Activated CD4-positive, alpha-beta T cell treated with anti-CD3 and anti-CD28 coated beads, Interleukin-2, amount 10 ng/mL, durations not matched to agents 24 days and 14 days (primary cell): ENCODE measurements at regions not wholly inside any gene's neighbourhood (a gene's known extent, or its start where the extent isn't known, plus 50 kb on each side); places are given as distances from the start of the nearest gene placed in this dataset.
A peak's percentile ranks its signal among the peaks of the same experiment; 100 is the strongest.

ENCODE experiments used
- DNase-seq: peaks from one replicate; pipeline ENCODE4 v3.0.0; 2022
- H3K27ac Mint-ChIP-seq: one replicate; pipeline ENCODE4 v1.8.0; 2022; ENCODE audit warnings: mild to moderate bottlenecking, mixed read lengths
- H3K27me3 Mint-ChIP-seq: one replicate; pipeline ENCODE4 v1.8.0; 2022; ENCODE audit warnings: mixed read lengths
- H3K36me3 Mint-ChIP-seq: one replicate; pipeline ENCODE4 v1.8.0; 2022; ENCODE audit warnings: low read depth, mild to moderate bottlenecking, mixed read lengths
- H3K4me1 Mint-ChIP-seq: one replicate; pipeline ENCODE4 v1.8.0; 2021; ENCODE audit warnings: mixed read lengths
- H3K4me3 Mint-ChIP-seq: one replicate; pipeline ENCODE4 v1.8.0; 2022; ENCODE audit warnings: mild to moderate bottlenecking, moderate library complexity, mixed read lengths
- H3K9me3 Mint-ChIP-seq: one replicate; pipeline ENCODE4 v1.8.0; 2021; ENCODE audit warnings: mixed read lengths
- intact Hi-C: fragments of 100-400 bp; cut with micrococcal nuclease; formaldehyde crosslinking; loops from one replicate; pipeline ENCODE4 v1.15.1; 2023

DNA sequence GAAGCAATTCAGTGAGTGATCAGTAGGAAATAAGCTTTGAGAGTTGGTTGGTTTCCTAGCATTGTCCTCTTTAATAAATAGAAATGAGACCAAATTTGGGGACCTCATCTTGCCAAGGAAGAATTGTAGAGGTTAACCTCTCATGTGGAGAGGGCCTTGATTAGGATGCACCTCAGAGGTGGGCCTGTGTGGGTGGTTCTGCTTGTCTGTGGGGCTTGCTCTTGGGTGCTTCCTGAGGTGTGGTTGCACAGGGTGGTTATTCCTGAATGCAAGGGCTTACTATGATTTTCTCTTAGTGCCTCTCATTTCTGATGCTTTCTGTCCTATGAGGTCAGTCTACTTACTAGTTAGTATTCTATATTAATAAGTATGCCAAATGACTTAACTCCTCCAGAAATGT, 89.6 kb upstream of the MGAT5 start:
- H3K36me3 Mint-ChIP-seq: peaks cover 1% of the 10 kb centered on the region
- no peak for DNase-seq
- intact Hi-C loops: no loop called here
- no peaks in the 10 kb centered on the region for H3K27me3 Mint-ChIP-seq
- peaks cover 30% of the 10 kb centered on the region for H3K4me1 Mint-ChIP-seq
- H3K4me3 Mint-ChIP-seq: no peak overlapping the region
- H3K9me3 Mint-ChIP-seq: no peaks in the 10 kb centered on the region
- H3K27ac Mint-ChIP-seq: no peak overlapping the region

DNA sequence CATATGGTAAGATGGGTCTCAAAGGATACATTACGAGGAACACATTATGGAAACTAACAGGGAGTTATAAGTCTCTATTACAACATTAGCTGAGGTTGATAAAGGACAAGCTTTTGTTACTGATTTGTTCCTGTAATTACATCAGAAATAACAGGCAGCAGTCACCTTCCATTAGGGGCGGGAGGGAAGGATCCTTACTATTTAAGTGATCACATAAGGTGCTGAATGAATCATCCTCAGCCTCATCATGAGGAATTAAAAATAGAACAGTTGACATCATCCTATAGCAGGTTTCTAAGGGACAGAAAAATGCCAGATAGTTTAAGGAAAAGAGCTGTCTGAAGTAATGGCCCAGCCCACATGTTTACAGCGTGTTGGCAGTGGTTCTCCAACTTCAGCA, 86.9 kb upstream of the MGAT5 start:
- DNase-seq: no peak
- intact Hi-C loops: no loop called here
- H3K4me1 Mint-ChIP-seq: peaks cover 22% of the 10 kb centered on the region
- H3K27me3 Mint-ChIP-seq: no peaks in the 10 kb centered on the region
- peaks cover 1% of the 10 kb centered on the region for H3K36me3 Mint-ChIP-seq
- H3K27ac Mint-ChIP-seq: no peak overlapping the region
- H3K9me3 Mint-ChIP-seq: no peaks in the 10 kb centered on the region
- no peak overlapping the region for H3K4me3 Mint-ChIP-seq

DNA sequence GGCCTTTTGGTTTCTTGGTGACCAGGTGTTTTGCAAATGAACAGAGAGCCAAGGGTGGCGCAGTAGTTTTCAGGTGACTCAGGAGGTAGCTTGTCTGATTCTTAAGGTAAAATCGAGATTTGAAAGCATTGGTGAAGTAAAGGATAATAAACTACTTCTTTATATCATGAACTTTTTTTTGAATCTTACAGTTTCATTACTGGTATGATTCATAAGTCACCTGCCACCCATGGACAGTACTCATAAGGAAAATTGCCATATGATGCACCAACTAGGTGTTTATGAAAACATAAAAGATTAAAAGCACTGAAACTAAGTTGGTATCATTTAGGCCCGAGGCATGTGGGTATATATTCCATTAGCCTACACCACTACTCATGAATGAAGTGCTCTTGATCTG, 84.1 kb upstream of the MGAT5 start:
- Mint-ChIP-seq H3K36me3 (peaks cover 1% of the 10 kb centered on the region), H3K4me1 (peaks cover 12% of the 10 kb centered on the region), H3K27ac (no peak overlapping the region), H3K4me3 (no peak overlapping the region), H3K9me3 (no peaks in the 10 kb centered on the region), H3K27me3 (no peaks in the 10 kb centered on the region)
- DNase-seq: no peak
- intact Hi-C loops: loop anchor here (1.0 to 5.0 kb wide), 5 partner anchors 32 to 81 kb away; no protein-coding TSS in a partner anchor

DNA sequence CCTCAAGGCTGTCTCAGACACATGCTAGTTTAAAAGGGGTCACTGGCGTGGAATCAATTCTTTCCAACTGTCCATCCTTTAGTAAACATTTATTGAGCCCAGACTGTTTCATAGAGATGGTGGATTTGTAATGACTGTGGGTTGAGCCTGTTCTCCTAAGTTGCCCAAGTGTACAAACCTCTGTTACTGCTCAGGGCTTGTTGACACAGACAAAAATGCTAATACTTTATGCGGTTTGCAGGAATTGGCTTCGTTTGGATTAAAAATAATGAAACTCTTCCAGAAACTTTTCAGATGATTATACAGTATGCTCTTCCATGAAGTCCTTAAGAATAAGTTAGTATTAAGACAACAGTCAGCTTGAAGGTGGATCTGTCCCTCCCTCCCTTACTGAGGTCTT, 83.6 kb upstream of the MGAT5 start:
- Mint-ChIP-seq H3K27me3 (no peaks in the 10 kb centered on the region), H3K4me1 (peaks cover 12% of the 10 kb centered on the region)

DNA sequence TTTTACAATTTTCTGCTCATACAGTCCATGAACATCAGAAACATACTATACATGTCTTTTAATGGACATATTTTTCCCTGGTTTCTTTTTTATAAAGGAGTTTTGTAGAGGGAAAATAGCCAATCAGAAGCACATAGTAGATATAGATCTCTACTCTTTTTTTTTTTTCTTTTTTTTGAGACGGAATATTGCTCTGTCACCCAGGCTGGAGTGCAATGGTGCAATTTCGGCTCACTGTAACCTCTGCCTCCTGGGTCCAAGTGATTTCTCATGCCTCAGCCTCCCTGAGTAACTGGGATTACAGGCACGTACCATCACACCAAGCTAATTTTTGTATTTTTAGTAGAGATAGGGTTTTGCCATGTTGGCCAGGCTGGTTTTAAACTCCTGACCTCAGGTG, 83.2 kb upstream of the MGAT5 start:
- intact Hi-C loops: loop anchor here (1.0 to 5.0 kb wide), 5 partner anchors 33 to 80 kb away; no protein-coding TSS in a partner anchor
- H3K4me3 Mint-ChIP-seq: no peak overlapping the region
- DNase-seq: no peak
- H3K9me3 Mint-ChIP-seq: no peaks in the 10 kb centered on the region
- H3K4me1 Mint-ChIP-seq: peaks cover 14% of the 10 kb centered on the region
- H3K36me3 Mint-ChIP-seq: peaks cover 1% of the 10 kb centered on the region
- H3K27ac Mint-ChIP-seq: peak overlapping the region; percentile 20
- H3K27me3 Mint-ChIP-seq: no peaks in the 10 kb centered on the region

More for the DNA sequence above, 83.6 kb upstream of the MGAT5 start:
- H3K36me3 Mint-ChIP-seq: peaks cover 1% of the 10 kb centered on the region
- intact Hi-C loops: loop anchor here (1.0 to 5.0 kb wide), 5 partner anchors 33 to 81 kb away; no protein-coding TSS in a partner anchor
- H3K9me3 Mint-ChIP-seq: no peaks in the 10 kb centered on the region
- H3K4me3 Mint-ChIP-seq: no peak overlapping the region
- DNase-seq: no peak
- H3K27ac Mint-ChIP-seq: peak overlapping the region; percentile 20

DNA sequence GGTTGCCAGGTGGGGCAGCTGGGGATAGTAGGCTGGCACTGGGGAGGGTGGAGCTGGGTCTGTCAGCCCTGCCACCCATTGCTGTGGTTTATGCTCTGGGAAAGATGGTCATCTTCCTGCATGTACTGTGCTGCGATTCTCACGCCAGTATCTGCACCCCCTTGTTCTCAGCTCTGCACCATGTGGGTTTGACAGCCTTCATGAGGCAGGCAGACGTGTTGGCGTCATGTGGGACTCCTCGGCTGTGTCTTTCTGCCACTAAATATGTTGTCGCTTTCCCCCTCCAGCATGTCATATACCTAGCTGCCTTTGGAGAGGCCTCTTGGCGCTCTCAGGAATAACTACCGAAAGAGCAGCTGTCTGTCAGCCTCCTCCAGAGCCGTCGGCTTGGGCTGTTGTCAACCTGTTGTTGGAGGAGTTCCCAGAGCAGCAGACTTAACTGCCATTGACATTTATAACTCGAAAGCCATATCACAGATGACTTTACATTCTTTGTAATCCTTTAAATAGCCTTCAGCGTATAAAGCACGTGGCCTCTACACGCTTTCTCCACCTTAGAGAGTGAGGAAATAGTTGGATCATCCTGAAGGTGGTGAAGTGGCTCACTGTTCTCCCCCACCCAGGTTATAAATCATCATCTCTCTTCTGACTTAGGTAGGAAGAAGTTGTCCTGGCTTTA, 80.4 kb upstream of the MGAT5 start:
- Mint-ChIP-seq H3K9me3 (no peaks in the 10 kb centered on the region), H3K36me3 (no peaks in the 10 kb centered on the region), H3K27ac (no peak overlapping the region), H3K27me3 (no peaks in the 10 kb centered on the region), H3K4me1 (peaks cover 15% of the 10 kb centered on the region), H3K4me3 (no peak overlapping the region)
- DNase-seq: no peak
- intact Hi-C loops: loop anchor here (5.0 kb wide), 1 partner anchor 36 kb away; no protein-coding TSS in a partner anchor

DNA sequence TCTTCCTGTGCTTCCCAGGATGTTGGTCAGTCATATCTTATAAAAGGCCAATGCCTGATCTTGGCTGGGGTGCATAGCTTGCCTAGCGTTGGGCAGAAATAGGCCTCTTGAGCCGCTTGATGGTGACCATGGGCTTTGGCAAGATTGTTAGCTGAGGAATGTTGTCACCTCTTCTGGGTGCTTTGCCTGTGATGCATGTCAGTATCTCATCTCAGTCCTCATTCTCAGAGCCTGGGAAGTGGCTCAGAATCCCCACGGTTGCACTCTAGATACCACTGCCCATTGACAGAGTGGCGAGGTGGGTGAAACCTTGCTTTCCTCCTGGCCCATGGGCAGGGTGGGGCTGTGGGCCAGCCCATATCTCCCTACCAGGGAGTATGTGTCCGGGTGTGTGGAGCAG, 79.2 kb upstream of the MGAT5 start:
- no peaks in the 10 kb centered on the region for H3K27me3 Mint-ChIP-seq
- no peak for DNase-seq
- H3K36me3 Mint-ChIP-seq: no peaks in the 10 kb centered on the region
- intact Hi-C loops: loop anchor here (5.0 kb wide), 1 partner anchor 37 kb away; no protein-coding TSS in a partner anchor
- no peaks in the 10 kb centered on the region for H3K9me3 Mint-ChIP-seq
- no peak overlapping the region for H3K4me3 Mint-ChIP-seq
- peaks cover 18% of the 10 kb centered on the region for H3K4me1 Mint-ChIP-seq
- no peak overlapping the region for H3K27ac Mint-ChIP-seq

DNA sequence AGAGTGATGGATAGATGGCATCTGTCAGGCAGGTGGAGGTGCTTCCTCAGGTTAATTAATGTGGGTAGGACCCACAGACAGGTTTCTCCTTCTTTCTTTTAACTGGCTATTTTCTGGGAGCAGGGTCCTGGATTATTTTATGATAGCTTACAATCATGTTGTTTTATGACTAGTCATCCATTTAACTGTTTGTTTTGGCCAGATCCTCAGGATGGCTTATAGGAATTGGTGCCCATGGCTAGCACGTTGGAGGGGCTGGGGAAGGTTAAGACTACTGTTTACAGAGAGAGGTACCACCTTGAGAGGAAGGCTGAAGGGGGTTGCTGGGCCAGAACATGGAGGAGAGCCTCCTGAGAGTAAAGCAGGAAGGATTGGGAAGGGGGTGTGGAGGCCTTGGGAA, 78.0 kb upstream of the MGAT5 start:
- no peak for DNase-seq
- intact Hi-C loops: no loop called here
- Mint-ChIP-seq H3K27me3 (no peaks in the 10 kb centered on the region), H3K36me3 (no peaks in the 10 kb centered on the region), H3K4me3 (no peak overlapping the region), H3K27ac (no peak overlapping the region), H3K4me1 (peaks cover 19% of the 10 kb centered on the region), H3K9me3 (no peaks in the 10 kb centered on the region)

DNA sequence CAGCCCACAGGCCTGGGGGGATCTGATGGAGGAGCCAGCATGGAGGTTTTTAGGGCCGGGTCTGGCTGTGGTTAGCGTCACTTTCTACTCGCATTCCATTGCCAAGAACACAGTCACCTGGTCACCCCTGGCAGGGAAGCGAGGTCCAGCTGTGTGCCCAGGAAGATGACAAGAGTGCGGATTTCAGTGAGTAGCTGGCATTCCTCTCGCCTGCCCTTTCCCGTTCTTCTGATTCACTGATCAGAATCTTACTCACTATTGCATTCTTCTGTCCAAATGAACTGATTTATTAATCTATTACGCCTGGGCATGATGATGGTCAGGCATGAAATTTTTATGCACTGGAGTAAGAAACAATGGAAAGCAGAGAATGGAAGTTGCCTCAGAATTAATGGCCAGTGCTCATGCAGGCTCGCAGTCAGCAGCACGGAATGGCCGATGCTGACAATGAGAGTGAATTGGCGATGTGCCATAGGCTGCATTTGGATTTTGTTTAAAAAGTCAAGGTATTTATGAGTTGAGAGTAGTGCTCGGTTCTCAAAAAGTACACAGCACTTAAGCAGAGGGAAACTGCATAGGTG, 76.4 kb upstream of the MGAT5 start:
- Mint-ChIP-seq H3K4me1 (peaks cover 32% of the 10 kb centered on the region), H3K36me3 (no peaks in the 10 kb centered on the region), H3K4me3 (no peak overlapping the region), H3K27ac (peak overlapping the region; percentile 6), H3K27me3 (no peaks in the 10 kb centered on the region), H3K9me3 (no peaks in the 10 kb centered on the region)
- no peak for DNase-seq
- intact Hi-C loops: no loop called here

DNA sequence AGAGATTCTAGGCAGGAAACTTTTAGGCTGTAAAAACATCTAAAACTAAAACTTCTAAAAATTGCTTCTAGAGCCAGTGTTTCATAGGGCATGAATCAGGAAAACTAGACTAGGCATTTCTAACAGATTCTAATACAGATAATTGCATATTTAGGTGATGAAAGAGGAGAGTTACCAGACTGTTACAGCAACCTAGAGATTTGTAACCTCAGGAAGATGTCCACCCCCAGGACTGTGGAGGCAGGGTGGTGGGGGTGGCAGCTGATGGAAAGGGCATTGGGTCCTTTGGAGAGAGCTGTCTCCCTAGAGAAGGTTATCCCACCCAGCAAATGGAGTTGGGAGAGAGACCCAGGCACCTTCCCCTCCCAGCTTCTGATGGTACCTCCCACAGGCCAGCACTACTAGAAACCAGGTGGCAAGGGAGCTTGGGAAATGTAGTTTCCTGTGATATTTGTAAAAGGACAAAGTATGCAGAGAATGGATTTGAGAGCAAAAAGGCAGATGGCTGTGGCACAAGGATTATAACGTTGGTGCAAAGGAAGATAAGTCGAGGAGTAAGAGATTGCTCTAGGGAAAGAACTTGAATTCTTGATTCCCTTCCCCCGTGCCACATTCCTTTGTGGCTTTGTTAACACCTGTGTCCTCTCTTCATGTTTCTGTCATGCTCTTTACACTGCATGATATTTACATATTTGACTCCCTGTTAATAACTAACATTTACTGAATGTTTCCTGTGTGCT, 75.6 kb upstream of the MGAT5 start:
- H3K9me3 Mint-ChIP-seq: no peaks in the 10 kb centered on the region
- intact Hi-C loops: no loop called here

DNA sequence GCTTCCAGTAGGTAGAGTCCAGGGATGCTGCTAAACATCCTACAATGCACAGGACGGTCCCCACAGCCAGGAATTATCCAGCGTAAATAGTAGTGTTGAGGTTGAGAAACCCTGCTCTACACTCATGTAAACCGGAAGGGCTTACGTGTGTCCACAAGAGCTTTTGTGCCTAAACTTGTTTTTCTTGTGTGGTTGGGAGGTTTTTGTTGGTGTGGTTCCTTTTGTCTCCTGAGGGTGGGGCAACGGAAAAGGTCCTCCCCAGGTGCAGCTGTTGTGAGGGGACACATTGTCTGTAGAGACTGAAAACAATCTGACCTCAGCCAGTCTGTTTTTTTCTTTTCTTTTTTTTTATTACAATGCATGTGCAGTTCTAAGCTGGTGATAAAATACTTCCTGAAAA, 72.7 kb upstream of the MGAT5 start:
- H3K36me3 Mint-ChIP-seq: peaks cover 11% of the 10 kb centered on the region
- H3K4me1 Mint-ChIP-seq: peaks cover 28% of the 10 kb centered on the region
- peak overlapping the region; percentile 17 for H3K27ac Mint-ChIP-seq
- peak; percentile 84 for DNase-seq
- no peaks in the 10 kb centered on the region for H3K9me3 Mint-ChIP-seq
- intact Hi-C loops: no loop called here
- H3K4me3 Mint-ChIP-seq: no peak overlapping the region
- H3K27me3 Mint-ChIP-seq: no peaks in the 10 kb centered on the region

More for the DNA sequence above, 75.6 kb upstream of the MGAT5 start:
- Mint-ChIP-seq H3K36me3 (no peaks in the 10 kb centered on the region), H3K4me3 (no peak overlapping the region), H3K4me1 (peaks cover 32% of the 10 kb centered on the region), H3K27ac (no peak overlapping the region), H3K27me3 (no peaks in the 10 kb centered on the region)
- DNase-seq: no peak

DNA sequence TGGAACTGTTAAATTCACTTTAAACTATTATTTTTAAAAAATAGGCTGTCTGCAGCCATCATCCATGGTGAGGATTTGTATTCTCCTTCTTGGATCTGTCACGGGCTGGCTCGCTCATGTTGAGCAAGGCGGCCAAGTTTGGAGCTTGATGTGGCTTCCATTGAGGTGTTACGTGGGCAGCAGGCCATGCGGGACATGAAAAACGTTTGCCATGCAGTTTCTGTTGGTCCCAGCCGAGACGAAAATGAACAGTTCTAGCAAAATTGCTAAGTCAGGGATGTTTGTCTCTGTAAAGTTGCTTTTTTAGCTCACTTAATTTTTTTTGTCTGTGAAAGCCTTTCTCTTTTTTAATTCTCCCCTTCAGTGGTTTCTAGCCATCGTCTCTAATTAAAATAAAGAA, 70.2 kb upstream of the MGAT5 start:
- H3K36me3 Mint-ChIP-seq: peaks cover 11% of the 10 kb centered on the region
- H3K4me3 Mint-ChIP-seq: no peak overlapping the region
- H3K9me3 Mint-ChIP-seq: no peaks in the 10 kb centered on the region
- DNase-seq: no peak
- no peak overlapping the region for H3K27ac Mint-ChIP-seq
- H3K4me1 Mint-ChIP-seq: peaks cover 25% of the 10 kb centered on the region
- H3K27me3 Mint-ChIP-seq: no peaks in the 10 kb centered on the region
- intact Hi-C loops: no loop called here

DNA sequence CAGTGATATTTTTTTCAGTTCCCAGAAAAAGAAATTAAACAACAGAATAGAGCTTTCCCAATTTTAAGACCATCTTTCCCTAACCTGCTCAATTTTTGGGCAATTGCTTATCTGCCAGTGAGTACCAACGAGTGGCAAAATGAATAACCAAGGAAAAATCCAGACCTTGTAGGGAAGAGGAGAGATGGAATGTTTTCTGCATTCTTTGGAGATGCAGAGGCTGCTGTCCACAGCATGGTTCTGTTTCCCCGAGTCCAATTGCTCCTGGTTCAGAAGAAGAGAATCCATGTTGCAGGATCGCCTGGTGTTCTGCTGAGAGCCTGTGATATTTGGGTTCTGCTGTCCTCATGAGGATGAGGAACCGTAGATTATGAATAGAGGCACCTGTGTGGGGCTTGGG, 68.2 kb upstream of the MGAT5 start:
- Mint-ChIP-seq H3K27me3 (no peaks in the 10 kb centered on the region), H3K4me1 (peaks cover 19% of the 10 kb centered on the region), H3K9me3 (no peaks in the 10 kb centered on the region), H3K36me3 (peaks cover 12% of the 10 kb centered on the region), H3K4me3 (no peak overlapping the region), H3K27ac (no peak overlapping the region)
- no peak for DNase-seq
- intact Hi-C loops: no loop called here

DNA sequence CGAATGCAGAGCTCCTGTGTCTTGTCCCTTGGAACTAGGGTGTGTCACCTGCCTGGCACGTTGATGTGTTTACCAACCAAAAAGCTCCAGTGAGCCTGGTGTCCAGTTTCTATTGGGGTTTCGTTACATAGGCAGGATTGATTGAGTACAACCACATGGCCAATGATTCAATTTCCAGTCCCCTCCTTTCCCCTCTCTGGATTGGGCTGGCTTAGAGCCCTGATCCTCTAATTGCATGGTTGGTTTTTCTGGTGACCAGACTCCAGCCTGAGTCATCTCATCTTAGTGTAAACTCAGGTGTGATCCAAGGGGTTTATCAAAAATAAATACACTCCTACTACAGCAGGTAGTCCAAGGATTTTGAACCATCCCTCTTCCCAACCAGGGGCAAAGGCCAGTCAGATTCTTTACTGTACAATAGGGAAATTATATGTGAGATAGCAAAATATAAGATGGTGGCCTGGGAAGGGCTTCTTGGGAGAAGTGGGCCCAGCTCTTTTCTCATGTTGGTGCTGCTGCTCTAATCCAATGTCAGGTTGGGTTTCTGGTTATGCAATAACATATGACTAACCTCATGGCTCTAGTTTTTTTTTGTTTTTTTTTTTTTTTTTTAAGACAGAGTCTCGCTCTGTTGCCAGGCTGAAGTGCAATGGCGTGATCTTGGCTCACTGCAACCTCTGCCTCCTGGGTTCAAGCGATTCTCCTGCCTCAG, 64.7 kb upstream of the MGAT5 start:
- Mint-ChIP-seq H3K4me1 (peaks cover 4% of the 10 kb centered on the region), H3K36me3 (peaks cover 13% of the 10 kb centered on the region), H3K27me3 (no peaks in the 10 kb centered on the region), H3K27ac (no peak overlapping the region), H3K9me3 (peaks cover 3% of the 10 kb centered on the region), H3K4me3 (no peak overlapping the region)
- no peak for DNase-seq
- intact Hi-C loops: no loop called here
